ENCODE measurements at regions not wholly inside any gene's neighbourhood (a gene's known extent, or its start where the extent isn't known, plus 50 kb on each side); places are given as distances from the start of the nearest gene placed in this dataset.
"Not testable (repeated sequence)": the region's sequence is repeated elsewhere in the genome, so short reads cannot be mapped to it uniquely, and the experiment has no call there.

- Histone ChIP-seq H3K4me3 (no peak overlapping the region), H3K9me3 (no peaks in the 10 kb centered on the region), H3K27ac (no peak overlapping the region), H3K4me1 (peaks cover 0 to 31% (median 24%) of the 10 kb centered on the region in 12 donors), H3K36me3 (no peaks in the 10 kb centered on the region), H3K27me3 (peaks cover 0 to 14% (median 0%) of the 10 kb centered on the region in 9 donors)
- no peak for DNase-seq
- TF ChIP-seq CTCF (IDR thresholded peaks at IDR 0.05) (no peak), POLR2A (IDR thresholded peaks at IDR 0.05) (no peak)
- WGBS, 4 donors = 89 to 97% (median 94%) methylated on average over 3 of the region's 3 CpGs
- intact Hi-C loops (cut with DNase I) = loop anchor here in 1 of 10 donors (2.0 kb wide), 1 partner anchor 57 kb away; no protein-coding TSS in a partner anchor
- no peak for ATAC-seq
Measured at GRCh38 chr9:129551393-129551973, 69.4 kb downstream of the C9orf50 start.

- peaks cover 0 to 31% (median 24%) of the 10 kb centered on the region in 12 donors for H3K4me1 ChIP-seq
- not testable (repeated sequence) for ATAC-seq, DNase-seq, H3K36me3 ChIP-seq, H3K9me3 ChIP-seq, H3K4me3 ChIP-seq, H3K27ac ChIP-seq
- intact Hi-C loops (cut with DNase I) = loop anchor here in 1 of 10 donors (2.0 kb wide), 1 partner anchor 58 kb away; no protein-coding TSS in a partner anchor
- peaks cover 0 to 14% (median 0%) of the 10 kb centered on the region in 9 donors for H3K27me3 ChIP-seq
- WGBS, 4 donors = 87 to 95% (median 90%) methylated on average over 11 of the region's 11 CpGs
Measured at GRCh38 chr9:129550977-129551376, 69.9 kb downstream of the C9orf50 start.

GRCh38 chr9:129550199-129550839, 70.6 kb downstream of the C9orf50 start:
- intact Hi-C loops (cut with DNase I) = loop anchor here in 1 of 10 donors (2.0 kb wide), 1 partner anchor 58 kb away; no protein-coding TSS in a partner anchor
- H3K27ac ChIP-seq = peak overlapping the region in 11 of 12 donors; percentile 56 to 86 (median 81)
- TF ChIP-seq POLR2A (IDR thresholded peaks at IDR 0.05) = no peak
- TF ChIP-seq CTCF (IDR thresholded peaks at IDR 0.05) = peak in 1 of 12 donors; percentile 8
- no peaks in the 10 kb centered on the region for H3K36me3 ChIP-seq
- H3K4me1 ChIP-seq = peaks cover 0 to 31% (median 24%) of the 10 kb centered on the region in 12 donors
- WGBS, 4 donors = 3 to 5% (median 4%) methylated on average over 39 to 51 of the region's 51 CpGs
- H3K27me3 ChIP-seq = peaks cover 0 to 14% (median 0%) of the 10 kb centered on the region in 9 donors
- peak; percentile 55 to 93 (median 86) for ATAC-seq
- H3K9me3 ChIP-seq = no peaks in the 10 kb centered on the region
- peak overlapping the region; percentile 42 to 66 (median 58) for H3K4me3 ChIP-seq
- peak; percentile 83 to 90 (median 87) for DNase-seq

GRCh38 chr9:129549684-129550083, 71.2 kb downstream of the C9orf50 start:
- intact Hi-C loops (cut with DNase I) = loop anchor here in 7 of 10 donors (2.0 to 5.0 kb wide), 5 partner anchors 42 to 59 kb away; no protein-coding TSS in a partner anchor
- no peaks in the 10 kb centered on the region for H3K9me3 ChIP-seq
- H3K27ac ChIP-seq = peak overlapping the region; percentile 15 to 86 (median 80)
- peaks cover 0 to 14% (median 0%) of the 10 kb centered on the region in 9 donors for H3K27me3 ChIP-seq
- TF ChIP-seq CTCF (IDR thresholded peaks at IDR 0.05) = no peak
- no peak for TF ChIP-seq POLR2A (IDR thresholded peaks at IDR 0.05)
- ATAC-seq (peak in 3 of 4 donors; percentile 34 to 60 (median 53)), DNase-seq (peak in 2 of 5 donors; percentile 39 to 66)
- H3K4me1 ChIP-seq = peaks cover 0 to 30% (median 24%) of the 10 kb centered on the region in 12 donors
- H3K36me3 ChIP-seq = no peaks in the 10 kb centered on the region
- 21 to 33% (median 24%) methylated on average over 28 to 30 of the region's 30 CpGs for WGBS, 4 donors
- H3K4me3 ChIP-seq = peak overlapping the region; percentile 42 to 66 (median 58)

Data from heart left ventricle (tissue), 16 donors.